HUES64 (cell line): ENCODE measurements at regions not wholly inside any gene's neighbourhood (a gene's known extent, or its start where the extent isn't known, plus 50 kb on each side); places are given as distances from the start of the nearest gene placed in this dataset.

Source experiments
- H3K27ac ChIP-seq: 2 replicates; pipeline ENCODE4 v1.7.0; 2013; ENCODE audit warnings: low read depth, low read length, inconsistent platforms
- H3K27me3 ChIP-seq: 2 replicates; pipeline ENCODE4 v1.6.1; 2013; ENCODE audit warnings: mild to moderate bottlenecking, low read length; ENCODE audit not compliant: insufficient read depth
- H3K36me3 ChIP-seq: 2 replicates; pipeline ENCODE4 v1.6.1; 2013; ENCODE audit warnings: mild to moderate bottlenecking, low read length; ENCODE audit not compliant: insufficient read depth
- H3K4me1 ChIP-seq: 2 replicates; pipeline ENCODE4 v1.6.1; 2013; ENCODE audit warnings: mild to moderate bottlenecking, low read length, moderate library complexity; ENCODE audit not compliant: insufficient read depth
- H3K4me3 ChIP-seq: 2 replicates; pipeline ENCODE4 v1.5.1; 2013; ENCODE audit warnings: mild to moderate bottlenecking, low read length, moderate library complexity
- H3K9ac ChIP-seq: 2 replicates; pipeline ENCODE4 v1.6.1; 2013; ENCODE audit warnings: mild to moderate bottlenecking, low read depth, low read length
- H3K9me3 ChIP-seq: 2 replicates; pipeline ENCODE4 v1.6.1; 2013; ENCODE audit warnings: low read depth, low read length; ENCODE audit not compliant: insufficient read depth
- WGBS: fragments of 150-250, 120-280 bp; methylation state at CpG from one replicate; pipeline ENCODE4 v1.1.7; 2013; ENCODE audit warnings: missing lambda C conversion rate; 5-methylcytosine and 5-hydroxymethylcytosine counted together

DNA sequence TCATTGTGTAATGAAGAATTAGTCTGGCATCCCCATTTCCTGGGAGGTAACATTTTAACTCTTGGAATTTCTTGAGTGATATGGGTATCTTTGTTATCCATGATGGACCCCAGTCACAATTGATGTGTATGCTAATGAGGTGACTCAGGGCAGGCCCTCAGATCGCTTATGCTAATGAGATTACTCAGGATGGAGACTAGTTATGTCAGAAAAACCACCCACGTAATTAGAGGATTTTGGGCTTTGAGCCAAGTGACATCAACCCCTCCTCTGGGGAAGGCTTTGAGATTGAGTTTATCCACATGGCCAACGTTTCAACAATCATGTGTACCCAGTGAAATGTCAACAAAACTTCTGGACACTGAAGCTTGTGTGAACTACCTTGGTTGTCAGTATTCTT is 772.7 kb downstream of the STPG2 start:
- 88% methylated on average over 3 of the region's 3 CpGs for WGBS
- Histone ChIP-seq H3K4me3 (no peak overlapping the region), H3K36me3 (no peaks in the 10 kb centered on the region), H3K4me1 (no peaks in the 10 kb centered on the region), H3K9me3 (peaks cover 12% of the 10 kb centered on the region; the same call in 1 of the 2 replicates), H3K9ac (no peak overlapping the region), H3K27me3 (no peaks in the 10 kb centered on the region), H3K27ac (no peak overlapping the region)

GRCh38 chr4:97374526-97374925 is 768.8 kb downstream of the STPG2 start:
- no peaks in the 10 kb centered on the region for H3K4me1 ChIP-seq
- no peak overlapping the region for H3K4me3 ChIP-seq
- H3K9ac ChIP-seq, result no peak overlapping the region
- H3K27ac ChIP-seq, result no peak overlapping the region
- H3K9me3 ChIP-seq, result peaks cover 6% of the 10 kb centered on the region; the same call in 1 of the 2 replicates
- H3K27me3 ChIP-seq, result no peaks in the 10 kb centered on the region
- 75% methylated on average over 1 of the region's 1 CpG for WGBS
- no peaks in the 10 kb centered on the region for H3K36me3 ChIP-seq

GRCh38 chr4:97386969-97387368 is 756.3 kb downstream of the STPG2 start:
- no peak overlapping the region for H3K9ac ChIP-seq
- no peaks in the 10 kb centered on the region for H3K36me3 ChIP-seq
- H3K4me1 ChIP-seq, result no peaks in the 10 kb centered on the region
- H3K9me3 ChIP-seq, result no peaks in the 10 kb centered on the region
- no peaks in the 10 kb centered on the region for H3K27me3 ChIP-seq
- H3K4me3 ChIP-seq, result no peak overlapping the region
- no peak overlapping the region for H3K27ac ChIP-seq

DNA sequence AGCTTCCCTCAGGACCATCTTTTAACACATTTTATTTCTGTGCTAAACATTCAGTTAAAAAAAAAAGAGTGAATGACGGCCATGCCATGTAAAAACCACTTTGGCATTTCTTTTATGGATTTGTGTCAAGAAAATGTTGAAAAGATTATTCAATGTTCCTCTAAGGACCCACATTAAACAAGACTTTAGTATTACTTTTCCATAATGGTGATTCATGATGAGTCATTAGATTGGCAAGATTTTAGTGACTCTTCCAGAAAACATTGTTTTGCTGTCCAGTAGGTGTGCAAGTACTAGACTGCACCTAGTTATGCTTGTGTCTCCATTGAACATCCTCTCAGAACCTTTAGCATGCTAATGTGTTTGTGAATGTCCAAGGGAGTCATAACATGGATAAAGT is 748.6 kb downstream of the STPG2 start:
- 100% methylated on average over 1 of the region's 1 CpG for WGBS
- no peaks in the 10 kb centered on the region for H3K4me1 ChIP-seq

GRCh38 chr4:97396097-97396496 is 747.2 kb downstream of the STPG2 start:
- Histone ChIP-seq H3K27me3 (no peaks in the 10 kb centered on the region), H3K4me3 (no peak overlapping the region), H3K36me3 (no peaks in the 10 kb centered on the region), H3K9me3 (0 out of 2 replicates have a peak, but pooled peaks cover 4% of the 10 kb centered on the region), H3K4me1 (no peaks in the 10 kb centered on the region), H3K27ac (no peak overlapping the region), H3K9ac (no peak overlapping the region)
- 91% methylated on average over 3 of the region's 3 CpGs for WGBS

More for the DNA sequence above, 748.6 kb downstream of the STPG2 start:
- H3K36me3 ChIP-seq, result no peaks in the 10 kb centered on the region
- H3K9me3 ChIP-seq, result 0 out of 2 replicates have a peak, but pooled peaks cover 4% of the 10 kb centered on the region
- H3K4me3 ChIP-seq, result no peak overlapping the region
- no peak overlapping the region for H3K27ac ChIP-seq
- H3K9ac ChIP-seq, result no peak overlapping the region
- H3K27me3 ChIP-seq, result no peaks in the 10 kb centered on the region

DNA sequence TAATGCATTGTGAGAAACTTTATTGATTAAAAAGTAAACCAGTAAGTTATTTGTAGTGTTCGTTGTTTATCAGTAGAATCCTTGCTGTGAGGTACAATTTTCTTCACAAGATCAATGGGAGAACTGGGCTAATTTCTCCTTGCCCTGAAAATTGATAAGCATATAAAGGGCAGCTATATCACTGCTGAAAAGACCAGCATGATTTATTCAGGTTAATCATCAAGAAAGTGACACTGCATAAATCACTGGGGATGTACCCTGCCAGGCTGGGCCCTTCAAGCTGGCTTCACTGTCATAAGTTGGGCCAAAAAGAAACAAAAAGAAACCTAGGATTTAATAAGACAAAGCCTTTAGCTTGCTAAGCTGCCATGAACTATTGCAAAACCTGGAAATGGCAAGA is 746.7 kb downstream of the STPG2 start:
- no peak overlapping the region for H3K4me3 ChIP-seq
- H3K27me3 ChIP-seq, result no peaks in the 10 kb centered on the region
- whole genome bisulfite sequencing, result 88% methylated on average over 1 of the region's 1 CpG
- H3K27ac ChIP-seq, result no peak overlapping the region
- H3K9me3 ChIP-seq, result 0 out of 2 replicates have a peak, but pooled peaks cover 4% of the 10 kb centered on the region
- H3K36me3 ChIP-seq, result no peaks in the 10 kb centered on the region
- H3K9ac ChIP-seq, result no peak overlapping the region
- H3K4me1 ChIP-seq, result no peaks in the 10 kb centered on the region

DNA sequence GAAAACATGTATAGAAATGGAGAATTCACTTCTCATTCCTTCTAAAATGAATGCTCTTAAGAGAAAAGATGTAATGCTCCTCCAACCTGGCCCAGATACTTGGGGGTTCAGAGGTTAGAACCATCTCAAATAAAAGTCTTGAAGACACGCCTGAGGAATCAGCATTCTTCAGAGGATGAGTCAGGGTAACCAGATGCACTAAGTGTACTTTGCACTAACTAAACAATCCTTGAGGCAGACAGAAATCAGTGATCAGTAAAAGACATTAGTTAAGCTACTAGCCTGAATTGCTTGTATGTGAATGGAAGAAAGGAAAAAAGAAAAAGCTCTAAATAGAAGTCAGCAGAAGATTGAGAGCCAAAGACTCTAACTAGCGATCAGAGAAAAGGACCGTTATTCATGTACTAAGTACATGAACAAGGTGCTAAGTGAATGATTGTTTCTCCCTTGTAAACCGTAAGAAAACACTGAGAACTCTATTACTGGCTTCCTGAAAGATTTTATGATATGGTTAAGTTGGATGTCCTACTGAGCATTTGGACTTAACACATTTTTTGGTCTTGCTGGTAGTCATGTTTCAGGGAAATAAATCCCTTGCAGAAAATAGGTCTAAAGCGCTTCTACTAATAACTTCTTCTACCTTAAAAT is 738.3 kb downstream of the STPG2 start:
- Histone ChIP-seq H3K4me3 (no peak overlapping the region), H3K4me1 (no peaks in the 10 kb centered on the region), H3K9me3 (no peaks in the 10 kb centered on the region), H3K36me3 (no peaks in the 10 kb centered on the region), H3K27ac (no peak overlapping the region), H3K27me3 (no peaks in the 10 kb centered on the region), H3K9ac (no peak overlapping the region)
- WGBS, result 96% methylated on average over 4 of the region's 5 CpGs

DNA sequence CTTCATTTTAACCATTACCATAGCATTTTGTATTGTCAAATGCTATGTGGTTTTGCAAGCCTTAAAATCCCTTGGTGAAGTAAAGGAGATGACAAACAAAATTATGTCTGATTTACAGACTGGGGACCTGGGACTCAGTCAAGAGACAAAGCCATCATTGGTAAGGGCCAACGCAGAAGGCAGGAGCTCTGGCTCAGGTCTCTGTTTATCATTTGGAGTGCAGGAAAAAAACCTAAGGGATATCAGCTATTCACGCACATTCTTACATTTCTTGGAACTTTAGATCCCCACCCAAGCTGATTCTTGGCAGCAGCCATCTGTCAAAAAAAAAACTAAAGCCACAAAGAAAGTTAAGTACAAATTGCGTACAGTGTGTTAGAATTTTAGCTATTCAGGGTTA is 731.9 kb downstream of the STPG2 start:
- Histone ChIP-seq H3K4me1 (no peaks in the 10 kb centered on the region), H3K9me3 (no peaks in the 10 kb centered on the region; the same call in 1 of the 2 replicates), H3K27ac (no peak overlapping the region), H3K4me3 (no peak overlapping the region), H3K36me3 (no peaks in the 10 kb centered on the region), H3K9ac (no peak overlapping the region), H3K27me3 (no peaks in the 10 kb centered on the region)
- WGBS, result 95% methylated on average over 2 of the region's 3 CpGs

- 97% methylated on average over 1 of the region's 1 CpG for WGBS
- no peaks in the 10 kb centered on the region for H3K36me3 ChIP-seq
- H3K27me3 ChIP-seq, result no peaks in the 10 kb centered on the region
- no peaks in the 10 kb centered on the region for H3K4me1 ChIP-seq
- no peaks in the 10 kb centered on the region; the same call in 1 of the 2 replicates for H3K9me3 ChIP-seq
- H3K27ac ChIP-seq, result no peak overlapping the region
- H3K4me3 ChIP-seq, result no peak overlapping the region
- no peak overlapping the region for H3K9ac ChIP-seq
These were observed 730.9 kb downstream of the STPG2 start for GRCh38 chr4:97412331-97412730.

GRCh38 chr4:97414161-97414560 is 729.1 kb downstream of the STPG2 start:
- Histone ChIP-seq H3K27me3 (no peaks in the 10 kb centered on the region), H3K4me1 (no peaks in the 10 kb centered on the region), H3K9me3 (no peaks in the 10 kb centered on the region; the same call in 1 of the 2 replicates), H3K9ac (no peak overlapping the region), H3K27ac (no peak overlapping the region), H3K36me3 (no peaks in the 10 kb centered on the region), H3K4me3 (no peak overlapping the region)
- 93% methylated on average over 4 of the region's 4 CpGs for WGBS

GRCh38 chr4:97432551-97432950 is 710.7 kb downstream of the STPG2 start:
- Histone ChIP-seq H3K36me3 (no peaks in the 10 kb centered on the region), H3K27me3 (no peaks in the 10 kb centered on the region), H3K9me3 (0 out of 2 replicates have a peak, but pooled peaks cover 12% of the 10 kb centered on the region), H3K9ac (no peak overlapping the region), H3K4me3 (no peak overlapping the region), H3K4me1 (no peaks in the 10 kb centered on the region), H3K27ac (no peak overlapping the region)
- WGBS, result 93% methylated on average over 2 of the region's 2 CpGs
